ENCODE measurements at regions not wholly inside any gene's neighbourhood (a gene's known extent, or its start where the extent isn't known, plus 50 kb on each side); places are given as distances from the start of the nearest gene placed in this dataset.

- no TSS peak for BruUV-seq (replicated peaks)
- intact Hi-C loops (cut with micrococcal nuclease; ENCODE audit: unreplicated experiment): no loop called here
- no peaks in the 10 kb centered on the region for H3K4me1 ChIP-seq (ENCODE audit: insufficient read depth, low read length, poor library complexity, severe bottlenecking)
- TF ChIP-seq EZH2phosphoT487 (IDR thresholded peaks at IDR 0.05; ENCODE audit: borderline replicate concordance, low read depth, low read length) (no peak), CTCF (conservative IDR thresholded peaks at IDR 0.05; ENCODE audit: low read length) (no peak)
- no peak overlapping the region for H3K27ac ChIP-seq (ENCODE audit: low read depth, low read length, poor library complexity, severe bottlenecking)
- no peaks in the 10 kb centered on the region for H3K9me3 ChIP-seq (ENCODE audit: low read length)
- H2AFZ ChIP-seq (ENCODE audit: low read length): no peak overlapping the region
- DNase-seq (ENCODE audit: low spot score): no peak
- H3K36me3 ChIP-seq (ENCODE audit: insufficient read depth, low read length): no peaks in the 10 kb centered on the region
- H4K20me1 ChIP-seq (ENCODE audit: insufficient read depth, low read length): no peaks in the 10 kb centered on the region
- no peaks in the 10 kb centered on the region for H3K9me2 ChIP-seq (ENCODE audit: insufficient read depth, low read length)
- ChIA-PET CTCF (ENCODE audit: unreplicated experiment) (no interaction called here), POLR2A (no interaction called here)
- H3K79me2 ChIP-seq (ENCODE audit: insufficient read depth, low read depth, low read length): no peaks in the 10 kb centered on the region
- H3K4me2 ChIP-seq (ENCODE audit: low read length): no peak overlapping the region
- H3K4me3 ChIP-seq (ENCODE audit: low read depth, low read length, poor library complexity, severe bottlenecking): no peak overlapping the region
These were observed 110.6 kb upstream of the OLIG2 start for GRCh38 chr21:32915099-32915498.

- Histone ChIP-seq H3K27ac (ENCODE audit: low read depth, low read length, poor library complexity, severe bottlenecking) (no peak overlapping the region), H4K20me1 (ENCODE audit: insufficient read depth, low read length) (no peaks in the 10 kb centered on the region), H3K4me2 (ENCODE audit: low read length) (no peak overlapping the region), H3K36me3 (ENCODE audit: insufficient read depth, low read length) (no peaks in the 10 kb centered on the region), H3K9me2 (ENCODE audit: insufficient read depth, low read length) (no peaks in the 10 kb centered on the region), H3K79me2 (ENCODE audit: insufficient read depth, low read depth, low read length) (no peaks in the 10 kb centered on the region), H3K4me3 (ENCODE audit: low read depth, low read length, poor library complexity, severe bottlenecking) (no peak overlapping the region), H3K4me1 (ENCODE audit: insufficient read depth, low read length, poor library complexity, severe bottlenecking) (no peaks in the 10 kb centered on the region), H3K9me3 (ENCODE audit: low read length) (no peaks in the 10 kb centered on the region), H2AFZ (ENCODE audit: low read length) (no peak overlapping the region)
- ChIA-PET POLR2A (no interaction called here), CTCF (ENCODE audit: unreplicated experiment) (interaction anchor here (0.6 kb wide), 1 partner anchor 266 kb away, joined by 3 read pairs; no protein-coding TSS in a partner anchor)
- DNase-seq (ENCODE audit: low spot score): no peak
- intact Hi-C loops (cut with micrococcal nuclease; ENCODE audit: unreplicated experiment): no loop called here
- BruUV-seq (replicated peaks): no TSS peak
- no peak for TF ChIP-seq CTCF (conservative IDR thresholded peaks at IDR 0.05; ENCODE audit: low read length)
- no peak for TF ChIP-seq EZH2phosphoT487 (IDR thresholded peaks at IDR 0.05; ENCODE audit: borderline replicate concordance, low read depth, low read length)
These were observed 109.6 kb upstream of the OLIG2 start for GRCh38 chr21:32916088-32916487.

- Histone ChIP-seq H2AFZ (ENCODE audit: low read length) (no peak overlapping the region), H4K20me1 (ENCODE audit: insufficient read depth, low read length) (no peaks in the 10 kb centered on the region), H3K9me2 (ENCODE audit: insufficient read depth, low read length) (no peaks in the 10 kb centered on the region), H3K4me2 (ENCODE audit: low read length) (no peak overlapping the region), H3K9me3 (ENCODE audit: low read length) (no peaks in the 10 kb centered on the region), H3K27ac (ENCODE audit: low read depth, low read length, poor library complexity, severe bottlenecking) (no peak overlapping the region), H3K4me3 (ENCODE audit: low read depth, low read length, poor library complexity, severe bottlenecking) (no peak overlapping the region), H3K4me1 (ENCODE audit: insufficient read depth, low read length, poor library complexity, severe bottlenecking) (no peaks in the 10 kb centered on the region), H3K79me2 (ENCODE audit: insufficient read depth, low read depth, low read length) (no peaks in the 10 kb centered on the region), H3K36me3 (ENCODE audit: insufficient read depth, low read length) (no peaks in the 10 kb centered on the region)
- CTCF ChIA-PET (ENCODE audit: unreplicated experiment): interaction anchor here (0.6 kb wide), 2 partner anchors 10 to 265 kb away, joined by 3 read pairs; no protein-coding TSS in a partner anchor
- BruUV-seq (replicated peaks): no TSS peak
- POLR2A ChIA-PET: no interaction called here
- TF ChIP-seq CTCF (conservative IDR thresholded peaks at IDR 0.05; ENCODE audit: low read length): peak; percentile 69
- TF ChIP-seq EZH2phosphoT487 (IDR thresholded peaks at IDR 0.05; ENCODE audit: borderline replicate concordance, low read depth, low read length): no peak
- DNase-seq (ENCODE audit: low spot score): peak; percentile 31
- intact Hi-C loops (cut with micrococcal nuclease; ENCODE audit: unreplicated experiment): no loop called here
These were observed 109.1 kb upstream of the OLIG2 start for GRCh38 chr21:32916522-32917099.
